SK-N-SH treated with all-trans-retinoic acid at 6 μM for 48 hours (cell line): ENCODE measurements at regions not wholly inside any gene's neighbourhood (a gene's known extent, or its start where the extent isn't known, plus 50 kb on each side); places are given as distances from the start of the nearest gene placed in this dataset.
A peak's percentile ranks its signal among the peaks of the same experiment; 100 is the strongest.

Source experiments
- ATAC-seq: fragments of 200-7000 bp; cut with Tn5 transposase; 3 replicates; pipeline ENCODE4 v1.9.1; 2020; ENCODE audit warnings: mild to moderate bottlenecking, moderate library complexity
- BACH2 ChIP-seq: fragments of 250-450 bp; sonication (Bioruptor Pico); IDR thresholded peaks from 2 replicates; pipeline ENCODE4 v1.9.0; 2021; ENCODE audit warnings: mild to moderate bottlenecking, borderline replicate concordance
- CSDC2 ChIP-seq: fragments of 250-450 bp; sonication (Bioruptor Pico); IDR thresholded peaks from 2 replicates; pipeline ENCODE4 v1.5.0; 2020; ENCODE audit warnings: mild to moderate bottlenecking, moderate library complexity
- ESRRG ChIP-seq: fragments of 250-450 bp; sonication (Bioruptor Pico); IDR thresholded peaks from 2 replicates; pipeline ENCODE4 v1.6.1; 2021; ENCODE audit warnings: mild to moderate bottlenecking
- ISL1 ChIP-seq: fragments of 250-450 bp; sonication (Bioruptor Pico); IDR thresholded peaks from 2 replicates; pipeline ENCODE4 v2.1.2; 2022; ENCODE audit warnings: mild to moderate bottlenecking, moderate library complexity
- OSR1 ChIP-seq: fragments of 250-450 bp; sonication (Bioruptor Pico); IDR thresholded peaks from 2 replicates; pipeline ENCODE4 v1.8.0; 2022; ENCODE audit warnings: moderate library complexity, mild to moderate bottlenecking, inconsistent platforms
- PPARA ChIP-seq: fragments of 250-450 bp; sonication (Bioruptor Pico); IDR thresholded peaks from 2 replicates; pipeline ENCODE4 v1.5.0; 2020; ENCODE audit warnings: mild to moderate bottlenecking, borderline replicate concordance
- SNAI2 ChIP-seq: fragments of 250-450 bp; sonication (Bioruptor Pico); IDR thresholded peaks from 2 replicates; pipeline ENCODE4 v1.5.0; 2020; ENCODE audit warnings: mild to moderate bottlenecking, moderate library complexity
- TCF4 ChIP-seq: fragments of 250-450 bp; sonication (Bioruptor Pico); IDR thresholded peaks from 2 replicates; pipeline ENCODE4 v1.8.0; 2021; ENCODE audit warnings: mild to moderate bottlenecking, moderate library complexity, borderline replicate concordance
- TOX ChIP-seq: fragments of 250-450 bp; sonication (Bioruptor Pico); IDR thresholded peaks from 2 replicates; pipeline ENCODE4 v1.8.0; 2021; ENCODE audit warnings: mild to moderate bottlenecking, moderate library complexity, borderline replicate concordance
- ZC3H10 ChIP-seq: fragments of 250-450 bp; sonication (Bioruptor Pico); IDR thresholded peaks from 2 replicates; pipeline ENCODE4 v1.5.1; 2021; ENCODE audit warnings: mild to moderate bottlenecking, moderate library complexity
- ZFP3 ChIP-seq: fragments of 250-450 bp; sonication (Bioruptor Pico); IDR thresholded peaks from 2 replicates; pipeline ENCODE4 v1.5.0; 2020; ENCODE audit warnings: mild to moderate bottlenecking, moderate library complexity
- ZFP30 ChIP-seq: fragments of 450-650 bp; formaldehyde crosslinking; IDR thresholded peaks from 2 replicates; pipeline ENCODE4 v1.5.0; 2022; ENCODE audit warnings: mild to moderate bottlenecking, moderate library complexity
- ZNF565 ChIP-seq: fragments of 450-650 bp; formaldehyde crosslinking; conservative IDR thresholded peaks from 2 replicates; pipeline ENCODE4 v1.5.0; 2020; ENCODE audit warnings: low read depth, mild to moderate bottlenecking, moderate library complexity
- ZNF70 ChIP-seq: fragments of 450-650 bp; formaldehyde crosslinking; IDR thresholded peaks from 2 replicates; pipeline ENCODE4 v1.5.0; 2020; ENCODE audit warnings: mild to moderate bottlenecking, moderate library complexity
- ZNF8 ChIP-seq: fragments of 450-650 bp; formaldehyde crosslinking; IDR thresholded peaks from 2 replicates; pipeline ENCODE4 v1.5.0; 2020; ENCODE audit warnings: mild to moderate bottlenecking, moderate library complexity
- TF ChIP-seq, protein P1 (sequence below): fragments of 250-450 bp; sonication (Bioruptor Pico); IDR thresholded peaks from 2 replicates; pipeline ENCODE4 v1.5.0; 2020; ENCODE audit warnings: mild to moderate bottlenecking, moderate library complexity
- TF ChIP-seq, protein P2 (sequence below): fragments of 250-450 bp; sonication (Bioruptor Pico); IDR thresholded peaks from 2 replicates; pipeline ENCODE4 v1.8.0; 2020; ENCODE audit warnings: mild to moderate bottlenecking, moderate library complexity, borderline replicate concordance
- TF ChIP-seq, protein P3 (sequence below): fragments of 250-450 bp; sonication (Bioruptor Pico); IDR thresholded peaks from 2 replicates; pipeline ENCODE4 v1.8.0; 2021; ENCODE audit warnings: low read depth, mild to moderate bottlenecking, moderate library complexity, borderline replicate concordance
- TF ChIP-seq, protein P4 (sequence below): fragments of 250-450 bp; sonication (Bioruptor Pico); IDR thresholded peaks from 2 replicates; pipeline ENCODE4 v1.5.1; 2021; ENCODE audit warnings: mild to moderate bottlenecking, moderate library complexity

DNA sequence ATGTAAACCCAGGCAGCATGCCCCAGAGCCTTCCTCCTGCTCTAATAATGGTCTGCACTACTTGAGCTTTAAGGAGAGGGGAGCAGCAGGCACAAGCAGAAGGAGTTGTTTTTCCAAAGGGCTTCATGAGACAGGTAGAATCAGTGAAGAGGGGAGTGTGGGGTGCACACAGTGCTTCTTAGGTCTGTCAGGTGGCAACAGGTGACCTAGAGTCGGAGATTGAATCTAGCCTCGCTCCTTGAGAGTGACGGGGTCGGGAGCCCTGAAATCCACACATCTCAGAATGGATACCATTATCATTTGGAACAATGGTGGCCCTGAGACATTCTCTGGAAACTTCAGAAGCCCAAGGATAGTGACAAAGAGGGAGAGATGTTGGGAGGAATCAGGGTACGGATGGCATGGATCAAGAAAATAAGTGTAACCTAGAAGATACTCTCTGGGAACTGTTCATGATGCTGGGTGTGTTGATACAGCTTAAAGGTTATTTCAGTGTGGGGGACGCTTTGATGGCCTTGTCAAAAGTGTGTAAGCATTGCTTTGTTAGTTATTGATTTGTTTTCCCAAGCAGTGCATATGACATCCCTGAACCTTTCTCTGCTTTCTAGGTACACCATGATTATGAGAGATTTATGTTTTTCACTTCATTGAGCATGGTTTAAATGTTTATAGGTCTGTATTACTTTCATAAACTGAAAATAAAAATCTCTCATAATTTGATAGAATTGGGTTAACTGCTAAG lies 77.8 kb upstream of the L3MBTL3 start:
- TF ChIP-seq ZNF565 (CRISPR knock-in tag) = no peak
- no peak for TF ChIP-seq ESRRG
- no peak for TF ChIP-seq TOX
- TF ChIP-seq ISL1 = no peak
- no peak for ATAC-seq

DNA sequence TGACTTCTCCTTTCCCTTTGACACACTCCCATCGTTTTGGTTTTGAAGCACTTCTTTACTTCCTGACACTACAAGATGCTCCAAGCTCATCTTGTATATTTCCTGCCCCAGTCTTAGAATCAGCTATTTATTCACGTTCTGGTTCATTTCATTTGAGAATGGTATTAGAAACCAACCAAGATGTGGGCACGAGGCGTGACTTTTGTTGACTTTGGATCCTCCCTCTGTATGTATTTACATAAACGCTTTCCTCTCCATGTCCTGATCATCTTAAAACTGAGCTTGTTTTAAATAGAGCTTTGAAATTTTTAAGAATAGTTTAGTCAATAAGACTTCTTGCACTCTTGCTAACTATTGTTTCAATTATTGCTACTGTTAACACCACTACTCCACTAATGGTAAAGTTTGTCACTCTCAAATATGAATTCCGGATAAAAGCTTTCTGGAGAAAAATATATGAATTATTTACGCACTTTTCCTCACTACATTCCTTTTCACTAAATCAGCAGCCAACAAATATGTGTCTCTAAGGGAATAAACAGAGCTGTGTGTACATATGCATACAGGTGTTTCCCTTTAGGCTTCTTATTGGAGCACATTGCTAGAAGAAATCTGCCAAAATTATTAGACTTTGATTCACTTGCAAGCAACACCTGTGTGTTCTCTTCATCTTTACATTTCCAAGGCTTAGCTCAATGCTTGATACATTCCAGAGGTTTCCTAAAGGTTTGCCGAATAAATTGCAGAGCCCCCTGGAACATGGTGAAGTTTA lies 77.3 kb upstream of the TMEM244 start:
- TF ChIP-seq OSR1 (CRISPR knock-in tag) = no peak
- TF ChIP-seq SNAI2 (CRISPR knock-in tag) = no peak
- TF ChIP-seq BACH2 (CRISPR knock-in tag) = no peak
- TF ChIP-seq TOX = no peak
- TF ChIP-seq CSDC2 (CRISPR knock-in tag) = no peak
- TF ChIP-seq, protein P1, sequence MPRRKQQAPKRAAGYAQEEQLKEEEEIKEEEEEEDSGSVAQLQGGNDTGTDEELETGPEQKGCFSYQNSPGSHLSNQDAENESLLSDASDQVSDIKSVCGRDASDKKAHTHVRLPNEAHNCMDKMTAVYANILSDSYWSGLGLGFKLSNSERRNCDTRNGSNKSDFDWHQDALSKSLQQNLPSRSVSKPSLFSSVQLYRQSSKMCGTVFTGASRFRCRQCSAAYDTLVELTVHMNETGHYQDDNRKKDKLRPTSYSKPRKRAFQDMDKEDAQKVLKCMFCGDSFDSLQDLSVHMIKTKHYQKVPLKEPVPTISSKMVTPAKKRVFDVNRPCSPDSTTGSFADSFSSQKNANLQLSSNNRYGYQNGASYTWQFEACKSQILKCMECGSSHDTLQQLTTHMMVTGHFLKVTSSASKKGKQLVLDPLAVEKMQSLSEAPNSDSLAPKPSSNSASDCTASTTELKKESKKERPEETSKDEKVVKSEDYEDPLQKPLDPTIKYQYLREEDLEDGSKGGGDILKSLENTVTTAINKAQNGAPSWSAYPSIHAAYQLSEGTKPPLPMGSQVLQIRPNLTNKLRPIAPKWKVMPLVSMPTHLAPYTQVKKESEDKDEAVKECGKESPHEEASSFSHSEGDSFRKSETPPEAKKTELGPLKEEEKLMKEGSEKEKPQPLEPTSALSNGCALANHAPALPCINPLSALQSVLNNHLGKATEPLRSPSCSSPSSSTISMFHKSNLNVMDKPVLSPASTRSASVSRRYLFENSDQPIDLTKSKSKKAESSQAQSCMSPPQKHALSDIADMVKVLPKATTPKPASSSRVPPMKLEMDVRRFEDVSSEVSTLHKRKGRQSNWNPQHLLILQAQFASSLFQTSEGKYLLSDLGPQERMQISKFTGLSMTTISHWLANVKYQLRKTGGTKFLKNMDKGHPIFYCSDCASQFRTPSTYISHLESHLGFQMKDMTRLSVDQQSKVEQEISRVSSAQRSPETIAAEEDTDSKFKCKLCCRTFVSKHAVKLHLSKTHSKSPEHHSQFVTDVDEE (CRISPR knock-in tag) = no peak
- TF ChIP-seq, protein P2, sequence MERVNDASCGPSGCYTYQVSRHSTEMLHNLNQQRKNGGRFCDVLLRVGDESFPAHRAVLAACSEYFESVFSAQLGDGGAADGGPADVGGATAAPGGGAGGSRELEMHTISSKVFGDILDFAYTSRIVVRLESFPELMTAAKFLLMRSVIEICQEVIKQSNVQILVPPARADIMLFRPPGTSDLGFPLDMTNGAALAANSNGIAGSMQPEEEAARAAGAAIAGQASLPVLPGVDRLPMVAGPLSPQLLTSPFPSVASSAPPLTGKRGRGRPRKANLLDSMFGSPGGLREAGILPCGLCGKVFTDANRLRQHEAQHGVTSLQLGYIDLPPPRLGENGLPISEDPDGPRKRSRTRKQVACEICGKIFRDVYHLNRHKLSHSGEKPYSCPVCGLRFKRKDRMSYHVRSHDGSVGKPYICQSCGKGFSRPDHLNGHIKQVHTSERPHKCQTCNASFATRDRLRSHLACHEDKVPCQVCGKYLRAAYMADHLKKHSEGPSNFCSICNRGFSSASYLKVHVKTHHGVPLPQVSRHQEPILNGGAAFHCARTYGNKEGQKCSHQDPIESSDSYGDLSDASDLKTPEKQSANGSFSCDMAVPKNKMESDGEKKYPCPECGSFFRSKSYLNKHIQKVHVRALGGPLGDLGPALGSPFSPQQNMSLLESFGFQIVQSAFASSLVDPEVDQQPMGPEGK (CRISPR knock-in tag) = no peak
- no peak for TF ChIP-seq ZC3H10
- TF ChIP-seq ZFP30 (CRISPR knock-in tag) = no peak
- no peak for TF ChIP-seq PPARA
- no peak for TF ChIP-seq ZNF70 (CRISPR knock-in tag)
- TF ChIP-seq ZFP3 (CRISPR knock-in tag) = no peak
- TF ChIP-seq ZNF565 (CRISPR knock-in tag) = no peak
- no peak; the same call in 2 of the 3 replicates for ATAC-seq

DNA sequence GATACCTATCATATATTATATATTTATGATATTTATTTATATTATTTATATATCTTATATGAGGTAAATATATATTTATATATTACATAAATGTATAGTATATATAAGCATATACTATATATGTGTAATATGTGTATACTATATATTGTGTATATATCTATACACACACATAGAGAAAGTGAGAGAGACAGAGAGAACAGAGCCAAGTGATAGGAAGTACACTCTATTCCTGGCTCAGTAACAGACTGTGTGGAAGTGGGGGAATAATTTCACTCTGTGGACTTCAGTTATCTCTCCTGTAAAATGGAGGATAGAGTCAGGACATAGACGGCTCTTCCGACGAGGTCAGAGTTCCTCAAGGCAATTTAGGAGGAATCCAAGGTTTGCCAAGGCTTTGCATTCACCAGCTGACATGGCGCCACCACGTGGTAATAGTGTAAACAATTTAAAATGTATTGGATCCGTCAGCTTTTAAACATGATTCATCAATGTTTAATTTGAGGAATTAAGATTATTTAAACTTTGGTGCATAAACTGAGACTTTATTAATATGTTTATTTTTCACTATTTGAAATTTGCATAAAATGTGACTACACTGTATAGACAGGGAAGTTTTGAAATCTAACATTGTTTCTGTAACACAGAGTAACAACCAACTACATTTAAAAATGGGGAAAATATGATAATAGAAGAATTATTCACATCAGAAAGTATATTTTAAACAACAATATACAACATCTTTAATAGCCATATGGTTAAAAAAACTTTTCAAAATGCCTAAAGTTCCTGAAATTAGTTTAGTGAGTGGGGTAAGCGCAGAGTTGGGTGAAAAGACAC lies 75.4 kb upstream of the TMEM244 start:
- ATAC-seq = peak; percentile 84
- TF ChIP-seq ISL1 (no peak), ZNF70 (CRISPR knock-in tag) (no peak), BACH2 (CRISPR knock-in tag) (no peak), ZFP30 (CRISPR knock-in tag) (no peak), TOX (no peak)
- TF ChIP-seq, protein P2 (CRISPR knock-in tag) = no peak
- TF ChIP-seq, all 23 proteins: peak for 0

DNA sequence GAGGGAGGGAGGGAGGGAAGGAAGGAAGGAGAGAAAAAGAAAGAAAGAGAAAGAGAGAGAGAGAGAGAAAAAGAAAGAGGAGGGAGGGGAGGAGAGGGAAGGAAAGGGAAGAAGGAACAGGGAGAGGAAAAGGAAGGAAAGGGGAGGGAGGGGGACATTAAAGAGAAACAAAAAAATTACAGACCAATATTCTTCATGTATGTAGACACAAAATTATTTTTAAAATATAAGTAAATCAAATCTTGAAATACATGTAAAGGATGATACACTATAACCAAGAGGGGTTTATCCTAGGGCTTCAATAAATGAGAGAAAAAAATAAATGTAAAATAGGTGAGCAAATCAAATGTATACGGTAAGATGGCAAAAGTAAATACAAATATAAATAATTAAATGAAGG lies 71.2 kb upstream of the TMEM244 start:
- no peak for ATAC-seq
- TF ChIP-seq ZFP3 (CRISPR knock-in tag) (no peak), TOX (no peak), ZNF70 (CRISPR knock-in tag) (no peak), ZNF565 (CRISPR knock-in tag) (no peak), ZNF8 (CRISPR knock-in tag) (no peak), ZFP30 (CRISPR knock-in tag) (no peak), TCF4 (CRISPR knock-in tag) (no peak), OSR1 (CRISPR knock-in tag) (no peak)
- TF ChIP-seq, protein P3, sequence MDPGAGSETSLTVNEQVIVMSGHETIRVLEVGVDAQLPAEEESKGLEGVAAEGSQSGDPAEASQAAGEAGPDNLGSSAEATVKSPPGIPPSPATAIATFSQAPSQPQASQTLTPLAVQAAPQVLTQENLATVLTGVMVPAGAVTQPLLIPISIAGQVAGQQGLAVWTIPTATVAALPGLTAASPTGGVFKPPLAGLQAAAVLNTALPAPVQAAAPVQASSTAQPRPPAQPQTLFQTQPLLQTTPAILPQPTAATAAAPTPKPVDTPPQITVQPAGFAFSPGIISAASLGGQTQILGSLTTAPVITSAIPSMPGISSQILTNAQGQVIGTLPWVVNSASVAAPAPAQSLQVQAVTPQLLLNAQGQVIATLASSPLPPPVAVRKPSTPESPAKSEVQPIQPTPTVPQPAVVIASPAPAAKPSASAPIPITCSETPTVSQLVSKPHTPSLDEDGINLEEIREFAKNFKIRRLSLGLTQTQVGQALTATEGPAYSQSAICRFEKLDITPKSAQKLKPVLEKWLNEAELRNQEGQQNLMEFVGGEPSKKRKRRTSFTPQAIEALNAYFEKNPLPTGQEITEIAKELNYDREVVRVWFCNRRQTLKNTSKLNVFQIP (CRISPR knock-in tag) = no peak
- TF ChIP-seq, protein P2 (CRISPR knock-in tag) = no peak
- TF ChIP-seq, protein P4, sequence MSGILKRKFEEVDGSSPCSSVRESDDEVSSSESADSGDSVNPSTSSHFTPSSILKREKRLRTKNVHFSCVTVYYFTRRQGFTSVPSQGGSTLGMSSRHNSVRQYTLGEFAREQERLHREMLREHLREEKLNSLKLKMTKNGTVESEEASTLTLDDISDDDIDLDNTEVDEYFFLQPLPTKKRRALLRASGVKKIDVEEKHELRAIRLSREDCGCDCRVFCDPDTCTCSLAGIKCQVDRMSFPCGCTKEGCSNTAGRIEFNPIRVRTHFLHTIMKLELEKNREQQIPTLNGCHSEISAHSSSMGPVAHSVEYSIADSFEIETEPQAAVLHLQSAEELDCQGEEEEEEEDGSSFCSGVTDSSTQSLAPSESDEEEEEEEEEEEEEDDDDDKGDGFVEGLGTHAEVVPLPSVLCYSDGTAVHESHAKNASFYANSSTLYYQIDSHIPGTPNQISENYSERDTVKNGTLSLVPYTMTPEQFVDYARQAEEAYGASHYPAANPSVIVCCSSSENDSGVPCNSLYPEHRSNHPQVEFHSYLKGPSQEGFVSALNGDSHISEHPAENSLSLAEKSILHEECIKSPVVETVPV (CRISPR knock-in tag) = no peak
